Spinal cord (tissue), 9 donors: ENCODE measurements at regions not wholly inside any gene's neighbourhood (a gene's known extent, or its start where the extent isn't known, plus 50 kb on each side); places are given as distances from the start of the nearest gene placed in this dataset.
"Not testable (repeated sequence)": the region's sequence is repeated elsewhere in the genome, so short reads cannot be mapped to it uniquely, and the experiment has no call there.

Experiments
- DNase-seq, 6 donors: peaks; one replicate each; pipeline versions ENCODE4 v3.0.0 to v3.0.0-alpha.2; 2013 to 2015; ENCODE audit warnings: low spot score in 6 of 6, low read depth in 4 of 6
- H3K27ac ChIP-seq: one replicate; pipeline ENCODE4 v1.5.1; 2013; ENCODE audit warnings: low read depth, low read length, control low read depth
- H3K27me3 ChIP-seq: one replicate; pipeline ENCODE4 v1.6.1; 2013; ENCODE audit warnings: low read length; ENCODE audit not compliant: control insufficient read depth, insufficient read depth
- H3K36me3 ChIP-seq: one replicate; pipeline ENCODE4 v1.6.1; 2013; ENCODE audit warnings: low read length; ENCODE audit not compliant: control insufficient read depth, insufficient read depth
- H3K4me1 ChIP-seq: one replicate; pipeline ENCODE4 v1.6.1; 2013; ENCODE audit warnings: low read length; ENCODE audit not compliant: control insufficient read depth, insufficient read depth
- H3K4me3 ChIP-seq: one replicate; pipeline ENCODE4 v1.5.1; 2013; ENCODE audit warnings: low read depth, low read length, control low read depth
- H3K9me3 ChIP-seq: one replicate; pipeline ENCODE4 v1.6.1; 2013; ENCODE audit warnings: low read length; ENCODE audit not compliant: control insufficient read depth, insufficient read depth
- WGBS: methylation state at CpG from one replicate; pipeline ENCODE4 v1.1.5; 2013; ENCODE audit warnings: missing lambda C conversion rate; ENCODE audit not compliant: insufficient coverage; 5-methylcytosine and 5-hydroxymethylcytosine counted together
- donor health status: healthy.

DNA sequence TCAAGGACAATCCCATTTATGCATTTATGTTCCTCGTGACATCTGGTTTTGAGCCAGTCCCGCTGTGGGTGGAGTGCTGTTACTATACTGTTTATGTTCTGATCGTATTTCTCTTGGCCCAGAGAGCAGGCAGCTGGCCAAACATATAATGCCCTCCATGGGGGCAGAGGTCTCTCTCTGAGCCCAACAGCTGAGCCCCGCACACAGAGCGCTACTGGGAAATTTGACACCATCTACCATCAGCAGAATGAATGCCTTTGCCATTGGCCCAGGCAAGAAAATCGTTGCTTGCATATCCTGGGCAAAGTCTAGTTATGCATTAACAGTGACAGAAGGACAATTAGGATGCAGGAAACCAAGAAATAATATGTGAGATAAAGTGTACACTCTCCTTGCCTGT, 126.8 kb upstream of the CACNA1A start:
- 7% methylated on average over 3 of the region's 6 CpGs for whole genome bisulfite sequencing
- Histone ChIP-seq H3K27ac (no peak overlapping the region), H3K4me1 (no peaks in the 10 kb centered on the region), H3K9me3 (no peaks in the 10 kb centered on the region), H3K36me3 (no peaks in the 10 kb centered on the region), H3K4me3 (no peak overlapping the region), H3K27me3 (no peaks in the 10 kb centered on the region)
- DNase-seq: peak in 2 of 6 donors; percentile 63 to 86

DNA sequence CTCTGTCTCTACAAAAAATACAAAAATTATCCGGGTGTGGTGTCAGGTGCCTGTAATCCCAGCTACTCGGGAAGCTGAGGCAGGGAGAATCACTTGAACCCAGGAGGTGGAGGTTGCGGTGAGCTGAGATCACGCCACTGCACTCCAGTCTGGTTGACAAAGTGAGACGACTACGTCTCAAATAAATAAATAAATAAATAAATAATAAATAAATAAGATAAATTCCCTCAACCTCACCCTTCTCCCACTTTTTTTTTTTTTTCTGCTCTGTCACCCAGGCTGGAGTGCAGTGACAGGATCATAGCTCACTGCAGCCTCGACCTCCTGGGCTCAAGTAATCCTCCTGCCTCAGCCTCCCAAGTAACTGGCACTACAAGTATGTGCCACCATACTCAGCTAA, 125.9 kb upstream of the CACNA1A start:
- not testable (repeated sequence) for H3K4me3 ChIP-seq, H3K9me3 ChIP-seq, H3K4me1 ChIP-seq, DNase-seq, H3K36me3 ChIP-seq, H3K27ac ChIP-seq, H3K27me3 ChIP-seq
- 100% methylated on average over 3 of the region's 7 CpGs for WGBS

DNA sequence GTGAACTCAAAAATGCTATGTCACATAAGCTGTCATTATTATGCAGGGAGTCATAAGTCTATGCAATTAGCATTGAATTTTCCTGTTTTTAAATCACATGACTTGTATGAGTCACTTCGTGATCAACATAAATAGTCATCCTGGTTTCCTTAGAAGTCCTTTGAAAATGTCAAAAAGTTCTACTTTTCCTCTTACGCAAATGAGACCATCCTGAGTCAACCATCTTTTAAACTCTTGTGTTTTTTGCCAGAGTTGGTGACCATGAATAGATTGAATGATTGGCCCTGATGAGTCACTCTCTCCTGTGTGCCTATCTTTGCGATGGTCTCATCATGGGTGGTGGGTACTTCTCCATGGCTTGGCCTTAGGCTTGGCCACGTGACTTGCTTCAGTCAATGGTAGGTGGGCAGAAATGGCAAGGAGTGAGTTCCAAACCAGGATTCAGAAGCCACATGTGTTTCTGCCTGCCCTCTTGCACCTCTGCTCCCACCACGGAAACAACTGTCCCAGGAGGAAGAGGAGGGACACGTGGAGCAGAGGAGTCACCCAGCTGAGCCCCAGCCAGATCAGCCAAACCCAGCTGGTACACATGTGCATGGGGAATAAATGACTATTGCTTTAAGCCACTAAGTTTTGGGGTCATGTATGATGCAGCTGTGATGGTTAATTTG, 123.5 kb upstream of the CACNA1A start:
- H3K4me1 ChIP-seq: no peaks in the 10 kb centered on the region
- 90% methylated on average over 5 of the region's 6 CpGs for WGBS

DNA sequence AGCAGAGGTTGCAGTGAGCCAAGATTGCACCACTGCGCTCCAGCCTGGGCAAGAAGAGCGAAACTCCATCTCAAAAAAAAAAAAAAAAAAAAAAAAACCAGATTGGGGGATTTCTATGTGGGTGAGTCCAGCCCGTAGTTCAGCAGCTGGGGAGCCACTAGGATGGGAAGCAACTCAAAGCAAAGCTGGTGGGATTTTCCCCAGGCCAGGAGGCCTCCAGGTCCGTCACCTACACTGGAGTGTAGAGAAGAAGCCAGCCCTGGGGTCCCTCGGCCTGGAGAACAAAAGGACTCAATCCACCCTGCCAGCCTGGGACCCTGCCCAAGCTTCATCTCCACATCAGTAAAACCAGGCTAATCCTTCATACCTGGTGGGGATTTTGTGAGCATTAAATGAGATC, 121.3 kb upstream of the CACNA1A start:
- Histone ChIP-seq H3K4me3 (no peak overlapping the region), H3K36me3 (no peaks in the 10 kb centered on the region), H3K27ac (no peak overlapping the region), H3K4me1 (peaks cover 11% of the 10 kb centered on the region), H3K9me3 (no peaks in the 10 kb centered on the region), H3K27me3 (peaks cover 8% of the 10 kb centered on the region)
- DNase-seq: no peak
- no CpG with 5 or more reads among the region's 5 CpGs for WGBS

More for the DNA sequence above, 123.5 kb upstream of the CACNA1A start:
- Histone ChIP-seq H3K4me3 (no peak overlapping the region), H3K36me3 (no peaks in the 10 kb centered on the region), H3K9me3 (no peaks in the 10 kb centered on the region), H3K27me3 (no peaks in the 10 kb centered on the region), H3K27ac (no peak overlapping the region)
- no peak for DNase-seq

DNA sequence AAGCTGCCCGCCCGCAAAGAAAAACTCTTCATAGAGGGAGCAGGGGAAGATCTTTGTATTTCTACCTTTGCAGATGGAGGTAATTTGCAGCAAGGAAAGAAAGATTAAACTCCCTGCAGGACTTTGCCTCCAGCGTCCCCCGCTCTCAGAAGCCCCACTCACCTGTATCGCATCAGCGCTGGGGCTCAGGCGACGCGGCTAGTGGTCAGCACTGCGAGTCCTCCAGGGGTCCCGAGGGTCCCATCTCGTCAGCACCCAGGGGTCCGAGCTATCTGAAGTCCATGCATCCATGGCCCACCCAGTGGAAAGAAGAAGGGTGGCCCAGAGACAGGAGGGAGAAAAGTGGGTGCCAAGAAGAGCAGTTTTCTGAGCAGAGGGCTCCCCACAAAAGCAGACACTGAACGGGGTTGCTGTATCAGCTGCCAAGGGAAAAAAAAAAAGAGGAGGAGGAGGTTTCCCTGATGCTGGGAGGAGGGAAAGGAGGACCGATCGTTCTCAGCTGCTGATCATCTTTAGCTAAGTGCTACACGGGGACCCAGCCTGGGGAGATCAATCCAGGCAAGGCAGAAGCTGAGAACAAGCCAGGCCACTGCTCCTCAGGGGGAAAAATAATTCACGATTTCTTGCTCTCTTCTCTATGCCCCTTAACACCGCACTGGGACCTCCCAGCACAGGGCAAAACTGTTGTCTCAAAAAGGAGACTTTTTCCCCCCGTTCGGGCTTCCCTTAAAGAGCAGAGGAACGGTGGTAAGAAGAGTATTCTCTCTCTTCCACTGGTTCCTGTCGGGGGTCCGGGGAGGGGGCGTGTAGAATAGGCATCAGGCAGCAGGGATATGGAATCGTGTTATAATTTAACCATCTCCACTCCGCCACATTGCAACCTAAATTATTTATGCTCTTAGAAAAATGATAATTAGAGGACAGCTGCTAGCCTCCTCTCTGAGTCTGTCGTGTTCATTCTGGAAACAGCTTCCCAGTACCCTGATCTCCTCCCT, 117.7 kb upstream of the CACNA1A start:
- DNase-seq: peak in 2 of 6 donors; percentile 60 to 85
- H3K36me3 ChIP-seq: no peaks in the 10 kb centered on the region
- H3K27ac ChIP-seq: no peak overlapping the region
- 22% methylated on average over 16 of the region's 28 CpGs for WGBS
- H3K27me3 ChIP-seq: peaks cover 8% of the 10 kb centered on the region
- peak overlapping the region; percentile 29 for H3K4me3 ChIP-seq
- H3K4me1 ChIP-seq: peaks cover 11% of the 10 kb centered on the region
- H3K9me3 ChIP-seq: no peaks in the 10 kb centered on the region

DNA sequence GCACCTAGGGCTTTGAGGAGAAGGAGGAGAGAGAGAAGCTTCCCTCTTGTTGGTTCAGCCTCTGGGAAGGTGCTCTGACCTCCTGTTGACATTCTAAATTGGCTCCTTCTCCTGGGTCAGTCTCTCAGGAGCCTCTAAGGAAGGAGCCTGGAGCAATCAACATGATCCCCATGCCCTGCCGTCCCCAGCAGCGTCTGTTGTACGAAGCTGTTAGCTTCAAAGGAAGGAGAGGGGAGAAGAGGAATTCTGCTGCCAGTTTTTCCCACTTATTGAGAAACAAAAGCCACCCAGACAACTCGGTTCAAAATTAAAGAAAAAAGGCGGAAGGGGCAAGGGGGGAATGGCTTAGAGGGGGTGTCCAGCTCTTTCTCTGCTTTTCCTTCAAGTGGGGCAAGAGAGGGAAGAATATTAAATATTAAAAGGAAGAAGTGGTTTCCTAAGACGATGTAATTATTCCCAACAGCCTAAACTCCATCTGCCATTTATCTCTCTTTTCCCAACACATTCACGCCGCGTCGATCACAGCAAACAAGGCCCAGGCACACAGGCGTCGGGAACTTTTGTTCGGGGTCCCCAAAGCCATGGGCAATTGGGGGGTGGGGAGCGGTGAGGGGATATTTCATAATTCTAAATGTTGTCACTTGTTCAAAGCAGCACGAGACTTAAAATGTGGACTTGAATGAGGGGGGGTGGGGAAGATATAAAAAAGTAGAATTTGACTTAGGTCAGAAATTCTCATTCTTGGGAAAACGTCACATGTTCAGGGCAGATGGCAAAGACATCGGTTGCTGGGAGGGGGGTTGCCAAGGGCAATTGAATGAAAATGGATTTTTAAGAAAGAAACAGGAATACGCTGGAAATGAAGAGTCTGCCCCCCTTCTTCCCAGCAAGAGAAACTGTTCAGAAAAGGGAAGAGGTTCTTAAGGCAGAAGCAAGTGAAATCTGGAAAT, 116.8 kb upstream of the CACNA1A start:
- WGBS: 30% methylated on average over 3 of the region's 18 CpGs
- H3K27me3 ChIP-seq: peaks cover 8% of the 10 kb centered on the region
- peak in 2 of 6 donors; percentile 42 to 77 for DNase-seq
- H3K9me3 ChIP-seq: no peaks in the 10 kb centered on the region
- no peak overlapping the region for H3K4me3 ChIP-seq
- no peaks in the 10 kb centered on the region for H3K36me3 ChIP-seq
- H3K27ac ChIP-seq: no peak overlapping the region
- H3K4me1 ChIP-seq: peaks cover 11% of the 10 kb centered on the region

DNA sequence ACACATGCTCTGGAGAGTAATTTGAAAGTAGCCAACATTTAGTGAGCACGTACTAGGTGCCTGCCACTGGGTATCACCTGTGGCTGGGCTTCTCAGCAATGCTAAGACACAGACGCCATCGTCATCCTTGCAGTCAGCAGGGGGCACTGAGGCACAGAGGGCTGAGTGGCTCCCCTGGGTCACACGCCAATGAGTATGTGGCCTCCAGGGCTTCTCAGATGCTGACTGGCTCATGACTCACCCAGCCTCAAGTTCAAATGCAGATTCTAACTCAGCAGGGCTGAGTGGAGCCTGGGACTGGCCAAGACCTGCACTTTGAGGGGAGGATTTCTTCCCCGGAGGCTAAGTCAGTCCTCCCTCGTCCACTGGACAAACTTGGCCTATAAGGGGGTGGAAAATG, 115.1 kb upstream of the CACNA1A start:
- no peak for DNase-seq
- Histone ChIP-seq H3K4me1 (peaks cover 11% of the 10 kb centered on the region), H3K27me3 (peaks cover 8% of the 10 kb centered on the region), H3K27ac (no peak overlapping the region), H3K36me3 (no peaks in the 10 kb centered on the region), H3K9me3 (no peaks in the 10 kb centered on the region), H3K4me3 (no peak overlapping the region)
- 82% methylated on average over 4 of the region's 6 CpGs for WGBS

DNA sequence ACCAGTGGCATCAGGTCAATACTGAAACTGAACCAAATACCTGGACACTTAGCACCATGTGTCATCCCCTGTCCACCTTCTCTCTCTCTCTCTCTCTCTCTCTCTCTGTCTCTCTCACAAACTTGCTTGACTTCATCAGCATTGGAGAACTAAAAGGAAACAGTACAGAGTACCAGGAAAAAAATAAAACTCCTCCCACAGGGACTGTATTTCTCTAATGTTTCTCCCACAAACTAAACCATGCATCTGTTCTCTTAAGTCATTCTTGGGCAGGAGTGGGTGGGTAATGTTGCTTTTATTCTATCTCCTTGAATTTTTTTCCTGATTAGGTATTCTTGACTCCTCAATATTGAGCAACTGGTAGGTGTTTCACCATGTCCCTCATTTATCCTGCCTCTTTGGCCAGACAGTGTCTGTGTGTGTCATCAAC, 112.9 kb upstream of the CACNA1A start:
- H3K9me3 ChIP-seq: no peaks in the 10 kb centered on the region
- H3K27me3 ChIP-seq: peaks cover 7% of the 10 kb centered on the region
- DNase-seq: peak in 1 of 6 donors; percentile 14
- peaks cover 12% of the 10 kb centered on the region for H3K4me1 ChIP-seq
- no peaks in the 10 kb centered on the region for H3K36me3 ChIP-seq
- no peak overlapping the region for H3K27ac ChIP-seq
- no peak overlapping the region for H3K4me3 ChIP-seq

DNA sequence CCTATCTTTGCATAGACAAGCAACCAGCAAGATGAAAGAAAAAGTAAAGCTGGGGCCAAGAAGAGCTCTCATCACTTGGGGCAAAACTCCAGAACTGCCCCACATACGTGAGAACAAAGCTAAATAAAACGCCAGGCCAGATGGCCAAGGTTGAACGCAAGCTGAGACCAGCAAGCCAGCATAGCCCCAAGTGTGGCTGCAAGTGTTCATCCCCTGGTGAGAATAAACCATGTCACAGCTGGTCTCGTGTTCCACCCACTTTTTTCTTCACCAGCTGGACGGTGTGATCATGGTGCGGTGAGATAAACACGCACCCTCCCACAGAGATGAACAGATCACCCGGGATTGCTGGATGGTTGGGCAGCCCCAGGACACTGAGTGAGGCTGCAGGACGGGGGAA, 109.6 kb upstream of the CACNA1A start:
- 71% methylated on average over 4 of the region's 9 CpGs for WGBS
- Histone ChIP-seq H3K27me3 (no peaks in the 10 kb centered on the region), H3K4me3 (no peak overlapping the region), H3K4me1 (peaks cover 4% of the 10 kb centered on the region), H3K9me3 (no peaks in the 10 kb centered on the region), H3K27ac (no peak overlapping the region), H3K36me3 (no peaks in the 10 kb centered on the region)
- DNase-seq: peak in 1 of 6 donors; percentile 30
